ENCODE measurements at regions not wholly inside any gene's neighbourhood (a gene's known extent, or its start where the extent isn't known, plus 50 kb on each side); places are given as distances from the start of the nearest gene placed in this dataset.

GRCh38 chr15:70473581-70474370, 289.6 kb downstream of the UACA start:
- DNase-seq (ENCODE audit: low spot score), result no peak

- no peak for DNase-seq (ENCODE audit: low spot score)
Measured at GRCh38 chr15:70471517-70471916, 291.8 kb downstream of the UACA start.

- no peak for DNase-seq (ENCODE audit: low spot score)
Measured at GRCh38 chr15:70470556-70471191, 292.7 kb downstream of the UACA start.

GRCh38 chr15:70469651-70470555, 293.5 kb downstream of the UACA start:
- DNase-seq (ENCODE audit: low spot score), result no peak

- DNase-seq (ENCODE audit: low spot score), result no peak
Measured at GRCh38 chr15:70469182-70469581, 294.2 kb downstream of the UACA start.

- peak; percentile 74 for DNase-seq (ENCODE audit: low spot score)
Measured at GRCh38 chr15:70466895-70467529, 296.3 kb downstream of the UACA start.

- no peak for DNase-seq (ENCODE audit: low spot score)
Measured at GRCh38 chr15:70466305-70466704, 297.1 kb downstream of the UACA start.

- DNase-seq (ENCODE audit: low spot score), result no peak
Measured at GRCh38 chr15:70465812-70466211, 297.5 kb downstream of the UACA start.

GRCh38 chr15:70463453-70463834, 299.9 kb downstream of the UACA start:
- DNase-seq (ENCODE audit: low spot score), result no peak

- no peak for DNase-seq (ENCODE audit: low spot score)
Measured at GRCh38 chr15:70461992-70462391, 301.4 kb downstream of the UACA start.

- DNase-seq (ENCODE audit: low spot score), result no peak
Measured at GRCh38 chr15:70461017-70461416, 302.3 kb downstream of the UACA start.

- DNase-seq (ENCODE audit: low spot score), result no peak
Measured at GRCh38 chr15:70459312-70459711, 304.0 kb downstream of the UACA start.

- no peak for DNase-seq (ENCODE audit: low spot score)
Measured at GRCh38 chr15:70453766-70454165, 309.6 kb downstream of the UACA start.

- DNase-seq (ENCODE audit: low spot score), result no peak
Measured at GRCh38 chr15:70453238-70453637, 310.1 kb downstream of the UACA start.

GRCh38 chr15:70451821-70452653, 311.3 kb downstream of the UACA start:
- DNase-seq (ENCODE audit: low spot score), result peak; percentile 46

- DNase-seq (ENCODE audit: low spot score), result no peak
Measured at GRCh38 chr15:70450142-70450443, 313.3 kb downstream of the UACA start.

- DNase-seq (ENCODE audit: low spot score), result no peak
Measured at GRCh38 chr15:70449311-70450141, 313.8 kb downstream of the UACA start.

GRCh38 chr15:70447928-70448698, 315.2 kb downstream of the UACA start:
- no peak for DNase-seq (ENCODE audit: low spot score)

- DNase-seq (ENCODE audit: low spot score), result no peak
Measured at GRCh38 chr15:70447521-70447920, 315.8 kb downstream of the UACA start.

GRCh38 chr15:70447081-70447480, 316.3 kb downstream of the UACA start:
- DNase-seq (ENCODE audit: low spot score), result no peak
